ENCODE measurements at regions not wholly inside any gene's neighbourhood (a gene's known extent, or its start where the extent isn't known, plus 50 kb on each side); places are given as distances from the start of the nearest gene placed in this dataset.

DNA sequence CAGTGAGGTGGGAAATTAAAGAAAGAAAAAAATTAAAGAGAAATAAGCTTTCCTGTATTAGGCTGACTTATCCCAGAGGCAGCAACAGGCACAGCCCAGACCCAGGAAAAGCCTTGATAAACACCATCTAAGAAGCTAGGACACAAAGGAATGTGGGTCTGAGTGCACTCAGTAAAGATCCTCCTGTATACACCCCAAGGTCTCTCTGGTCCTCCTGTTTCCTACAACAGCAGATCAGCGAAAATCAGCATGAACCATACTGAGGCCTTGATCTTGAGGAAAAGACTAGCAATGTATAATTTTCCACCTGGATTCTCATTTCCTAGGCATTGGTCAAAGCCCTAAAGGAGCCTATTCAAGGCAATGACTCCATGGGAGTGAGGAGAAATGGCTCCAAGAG, 486.3 kb upstream of the CCDC196 start:
- no peak overlapping the region for H3K4me3 ChIP-seq (ENCODE audit: control insufficient read depth, low read depth, low read length)
- DNase-seq (ENCODE audit: low read depth) = no peak
- TF ChIP-seq, protein P1, sequence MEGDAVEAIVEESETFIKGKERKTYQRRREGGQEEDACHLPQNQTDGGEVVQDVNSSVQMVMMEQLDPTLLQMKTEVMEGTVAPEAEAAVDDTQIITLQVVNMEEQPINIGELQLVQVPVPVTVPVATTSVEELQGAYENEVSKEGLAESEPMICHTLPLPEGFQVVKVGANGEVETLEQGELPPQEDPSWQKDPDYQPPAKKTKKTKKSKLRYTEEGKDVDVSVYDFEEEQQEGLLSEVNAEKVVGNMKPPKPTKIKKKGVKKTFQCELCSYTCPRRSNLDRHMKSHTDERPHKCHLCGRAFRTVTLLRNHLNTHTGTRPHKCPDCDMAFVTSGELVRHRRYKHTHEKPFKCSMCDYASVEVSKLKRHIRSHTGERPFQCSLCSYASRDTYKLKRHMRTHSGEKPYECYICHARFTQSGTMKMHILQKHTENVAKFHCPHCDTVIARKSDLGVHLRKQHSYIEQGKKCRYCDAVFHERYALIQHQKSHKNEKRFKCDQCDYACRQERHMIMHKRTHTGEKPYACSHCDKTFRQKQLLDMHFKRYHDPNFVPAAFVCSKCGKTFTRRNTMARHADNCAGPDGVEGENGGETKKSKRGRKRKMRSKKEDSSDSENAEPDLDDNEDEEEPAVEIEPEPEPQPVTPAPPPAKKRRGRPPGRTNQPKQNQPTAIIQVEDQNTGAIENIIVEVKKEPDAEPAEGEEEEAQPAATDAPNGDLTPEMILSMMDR (IDR thresholded peaks at IDR 0.05; ENCODE audit: control insufficient read depth, insufficient read depth, low read depth, low read length, missing control alignments) = no peak

DNA sequence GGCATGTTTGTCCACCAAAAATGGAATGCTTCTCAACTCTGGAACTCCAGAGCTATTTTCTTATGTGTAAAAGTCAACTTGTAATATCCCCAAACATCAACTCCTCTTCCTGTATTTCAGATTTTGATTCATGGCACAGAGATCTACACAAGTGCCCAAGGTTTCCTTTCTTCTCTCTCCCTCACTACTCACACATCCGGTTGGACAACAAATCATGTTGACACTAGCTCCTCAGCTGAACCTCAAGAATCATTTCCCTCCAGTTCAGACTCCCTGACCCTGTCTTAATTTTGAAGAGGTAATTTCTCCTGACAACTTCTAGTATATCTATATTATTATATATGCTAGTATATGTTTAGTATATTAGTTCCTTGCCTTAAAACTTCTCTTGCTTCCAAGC, 485.4 kb upstream of the CCDC196 start:
- DNase-seq (ENCODE audit: low read depth) = no peak
- H3K4me3 ChIP-seq (ENCODE audit: control insufficient read depth, low read depth, low read length) = no peak overlapping the region
- TF ChIP-seq, protein P1 (IDR thresholded peaks at IDR 0.05; ENCODE audit: control insufficient read depth, insufficient read depth, low read depth, low read length, missing control alignments) = no peak

DNA sequence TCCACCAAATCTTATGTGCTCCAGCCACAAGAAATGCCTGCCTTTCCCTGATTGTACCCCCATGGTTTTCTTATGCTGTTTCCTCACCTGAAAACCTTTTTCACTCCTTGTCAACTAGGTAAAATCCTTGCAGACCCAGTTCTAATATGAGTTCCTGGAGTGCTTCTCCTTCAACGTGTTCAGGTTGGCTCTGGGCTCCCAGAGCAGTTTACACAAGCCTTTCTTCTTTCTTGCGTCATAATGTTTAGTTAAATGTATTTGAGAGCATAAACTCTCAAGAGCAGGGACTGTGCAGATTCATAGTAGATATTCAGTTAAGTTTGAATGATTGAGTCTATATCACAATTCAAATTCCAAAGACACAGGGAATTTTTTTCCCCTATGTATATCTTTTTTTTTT, 484.8 kb upstream of the CCDC196 start:
- no peak overlapping the region for H3K4me3 ChIP-seq (ENCODE audit: control insufficient read depth, low read depth, low read length)
- TF ChIP-seq, protein P1 (IDR thresholded peaks at IDR 0.05; ENCODE audit: control insufficient read depth, insufficient read depth, low read depth, low read length, missing control alignments) = no peak
- no peak for DNase-seq (ENCODE audit: low read depth)

DNA sequence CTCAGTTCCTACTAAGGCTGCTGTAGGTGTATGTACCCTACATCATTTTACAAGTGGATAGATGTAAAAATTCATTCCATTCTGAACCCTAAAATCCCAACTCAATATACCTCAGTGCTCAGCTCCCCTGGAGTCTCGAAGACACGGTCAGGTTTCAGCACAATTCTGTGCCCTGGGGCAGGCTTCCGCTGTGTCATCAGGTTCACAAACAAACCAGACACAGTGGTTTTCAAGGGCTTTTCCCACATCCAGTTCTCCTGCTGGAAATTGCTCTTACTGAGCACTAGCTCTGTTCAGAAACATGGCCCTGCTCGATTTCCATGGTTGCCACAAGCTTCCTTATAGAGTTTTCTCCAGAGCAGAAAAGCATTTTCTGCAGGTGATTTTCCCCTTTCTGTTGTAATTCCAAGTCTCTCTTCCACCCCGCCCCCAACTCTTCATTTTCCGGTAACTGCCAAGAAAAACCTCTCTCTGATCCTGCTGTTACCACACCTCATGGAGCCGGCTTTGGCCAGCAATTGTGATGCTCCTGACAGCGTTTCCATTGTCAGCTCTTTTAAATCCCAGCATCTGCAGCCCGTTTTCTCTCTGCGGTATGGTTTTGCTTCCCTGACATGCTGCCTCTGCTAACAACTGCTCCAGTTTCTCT, 483.0 kb upstream of the CCDC196 start:
- TF ChIP-seq, protein P1 (IDR thresholded peaks at IDR 0.05; ENCODE audit: control insufficient read depth, insufficient read depth, low read depth, low read length, missing control alignments) = no peak
- DNase-seq (ENCODE audit: low read depth) = no peak
- no peak overlapping the region for H3K4me3 ChIP-seq (ENCODE audit: control insufficient read depth, low read depth, low read length)

DNA sequence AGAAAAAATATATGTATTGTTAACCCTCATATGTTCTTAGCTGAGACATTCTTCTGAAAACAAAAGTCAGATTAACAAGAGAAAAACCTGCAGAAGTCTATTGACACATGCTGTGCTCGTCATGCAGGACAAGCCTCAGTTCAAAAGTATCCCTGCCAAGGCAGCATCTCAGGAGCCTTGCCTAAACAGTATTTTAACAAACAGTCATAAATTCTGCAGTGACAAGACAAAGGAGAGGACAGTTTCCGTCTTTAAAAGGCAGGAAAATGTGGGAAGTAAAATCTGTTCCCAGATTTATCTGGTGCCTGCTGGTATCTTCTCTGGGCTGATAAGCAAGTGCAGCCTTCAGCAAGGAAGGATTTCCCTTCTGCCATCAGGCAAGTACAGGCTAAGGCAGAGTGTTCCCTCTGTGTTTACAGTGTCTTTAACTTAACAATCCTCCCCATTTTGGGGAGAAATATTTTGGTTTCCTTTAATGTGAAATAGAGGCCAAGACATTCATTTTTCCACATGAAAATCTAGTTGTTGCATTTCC, 480.2 kb upstream of the CCDC196 start:
- H3K4me3 ChIP-seq (ENCODE audit: control insufficient read depth, low read depth, low read length) = no peak overlapping the region
- TF ChIP-seq, protein P1 (IDR thresholded peaks at IDR 0.05; ENCODE audit: control insufficient read depth, insufficient read depth, low read depth, low read length, missing control alignments) = no peak
- no peak for DNase-seq (ENCODE audit: low read depth)

DNA sequence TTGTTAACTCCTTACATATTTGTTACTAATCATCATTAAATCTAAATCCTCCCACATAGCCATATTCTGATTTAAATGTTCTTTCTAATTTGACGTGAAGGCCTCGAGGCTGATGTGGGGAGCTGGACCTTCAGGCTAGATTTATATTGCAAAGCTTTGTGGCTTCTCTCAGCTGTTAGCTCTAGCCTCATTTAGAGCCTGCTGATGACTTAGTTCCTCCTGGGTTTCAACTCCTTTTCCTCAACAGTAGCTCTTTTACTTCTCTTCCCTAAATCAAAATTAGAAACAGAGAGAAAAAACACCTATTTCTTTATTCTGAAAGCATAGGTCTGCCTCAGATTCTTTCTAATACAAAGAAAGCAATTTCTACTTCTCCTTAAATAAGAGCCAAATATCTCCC, 477.5 kb upstream of the CCDC196 start:
- DNase-seq (ENCODE audit: low read depth) = no peak

More for the DNA sequence above, 477.5 kb upstream of the CCDC196 start:
- TF ChIP-seq, protein P1 (IDR thresholded peaks at IDR 0.05; ENCODE audit: control insufficient read depth, insufficient read depth, low read depth, low read length, missing control alignments) = no peak
- H3K4me3 ChIP-seq (ENCODE audit: control insufficient read depth, low read depth, low read length) = no peak overlapping the region

Measured in AG09309 (cell line).